Stimulated activated naive B cell treated with anti-CD40 and anti-IgM and Interleukin-4, amounts not matched to agents 10 μg/mL and 1 μg/mL and 100 μg/mL, for 72 hours (primary cell): ENCODE measurements at regions not wholly inside any gene's neighbourhood (a gene's known extent, or its start where the extent isn't known, plus 50 kb on each side); places are given as distances from the start of the nearest gene placed in this dataset.
"Not testable (repeated sequence)": the region's sequence is repeated elsewhere in the genome, so short reads cannot be mapped to it uniquely, and the experiment has no call there.

Source experiments
- ATAC-seq, 2 donors: fragments of 150-1000 bp; cut with Tn5 transposase; replicated peaks; 2 replicates each; pipeline ENCODE4 v1.10.0; 2021; ENCODE audit warnings: moderate library complexity in 1 of 2
- DNase-seq: peaks from one replicate; pipeline ENCODE4 v3.0.0; 2021
- H3K27ac Mint-ChIP-seq: one replicate; pipeline ENCODE4 v1.8.0; 2022; ENCODE audit warnings: mild to moderate bottlenecking, mixed read lengths
- H3K27me3 Mint-ChIP-seq, 2 donors: one replicate each; pipeline ENCODE4 v1.8.0; 2022; ENCODE audit warnings: mixed read lengths in 2 of 2
- H3K36me3 Mint-ChIP-seq, 2 donors: one replicate each; pipeline ENCODE4 v1.8.0; 2022; ENCODE audit warnings: mixed read lengths in 2 of 2, mild to moderate bottlenecking in 1 of 2
- H3K4me1 Mint-ChIP-seq, 2 donors: one replicate each; pipeline ENCODE4 v1.8.0; 2022; ENCODE audit warnings: mixed read lengths in 2 of 2, mild to moderate bottlenecking in 1 of 2
- H3K4me3 Mint-ChIP-seq, 2 donors: one replicate each; pipeline ENCODE4 v1.8.0; 2022; ENCODE audit warnings: mild to moderate bottlenecking in 2 of 2, mixed read lengths in 2 of 2, moderate library complexity in 1 of 2
- H3K9me3 Mint-ChIP-seq, 2 donors: one replicate each; pipeline ENCODE4 v1.8.0; 2022; ENCODE audit warnings: mixed read lengths in 2 of 2, mild to moderate bottlenecking in 1 of 2

- peaks cover 15% of the 10 kb centered on the region in 2 donors for H3K27me3 Mint-ChIP-seq
- H3K4me3 Mint-ChIP-seq = no peak overlapping the region
- DNase-seq (no peak), ATAC-seq (no peak)
- no peak overlapping the region for H3K27ac Mint-ChIP-seq
- H3K9me3 Mint-ChIP-seq = peaks cover 0 to 4% of the 10 kb centered on the region in 2 donors
- H3K36me3 Mint-ChIP-seq = no peaks in the 10 kb centered on the region
- H3K4me1 Mint-ChIP-seq = peaks cover 8 to 14% of the 10 kb centered on the region in 2 donors
Measured at GRCh38 chr3:174444391-174444790, 414.7 kb upstream of the NAALADL2 start.

DNA sequence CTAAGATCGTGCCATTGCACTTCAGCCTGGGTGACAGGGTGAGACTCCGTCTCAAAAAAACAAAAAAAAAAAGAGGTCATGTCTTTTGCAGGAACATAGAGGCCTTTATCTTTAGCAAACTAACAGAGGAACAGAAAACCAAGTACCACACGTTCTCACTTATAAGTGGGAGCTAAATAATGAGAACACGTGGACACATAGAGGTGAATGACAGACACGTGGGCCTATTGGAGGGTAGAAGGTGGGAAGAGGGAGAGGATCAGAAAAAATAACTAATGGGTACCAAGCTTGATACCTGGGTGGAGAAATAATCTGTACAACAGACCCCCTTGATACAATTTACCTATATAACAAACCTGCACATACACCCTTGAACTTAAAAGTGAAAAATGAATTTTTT is 401.4 kb upstream of the NAALADL2 start:
- peaks cover 10 to 15% of the 10 kb centered on the region in 2 donors for H3K9me3 Mint-ChIP-seq
- H3K4me3 Mint-ChIP-seq = no peak overlapping the region
- no peak overlapping the region for H3K27ac Mint-ChIP-seq
- no peak for DNase-seq
- no peak for ATAC-seq
- no peaks in the 10 kb centered on the region for H3K36me3 Mint-ChIP-seq
- H3K27me3 Mint-ChIP-seq = no peaks in the 10 kb centered on the region
- H3K4me1 Mint-ChIP-seq = no peaks in the 10 kb centered on the region

GRCh38 chr3:174460831-174461230 is 398.3 kb upstream of the NAALADL2 start:
- ATAC-seq (no peak), DNase-seq (no peak)
- no peak overlapping the region for H3K27ac Mint-ChIP-seq
- H3K27me3 Mint-ChIP-seq = no peaks in the 10 kb centered on the region
- no peaks in the 10 kb centered on the region for H3K36me3 Mint-ChIP-seq
- H3K9me3 Mint-ChIP-seq = peaks cover 8 to 9% of the 10 kb centered on the region in 2 donors
- no peak overlapping the region for H3K4me3 Mint-ChIP-seq
- no peaks in the 10 kb centered on the region for H3K4me1 Mint-ChIP-seq

DNA sequence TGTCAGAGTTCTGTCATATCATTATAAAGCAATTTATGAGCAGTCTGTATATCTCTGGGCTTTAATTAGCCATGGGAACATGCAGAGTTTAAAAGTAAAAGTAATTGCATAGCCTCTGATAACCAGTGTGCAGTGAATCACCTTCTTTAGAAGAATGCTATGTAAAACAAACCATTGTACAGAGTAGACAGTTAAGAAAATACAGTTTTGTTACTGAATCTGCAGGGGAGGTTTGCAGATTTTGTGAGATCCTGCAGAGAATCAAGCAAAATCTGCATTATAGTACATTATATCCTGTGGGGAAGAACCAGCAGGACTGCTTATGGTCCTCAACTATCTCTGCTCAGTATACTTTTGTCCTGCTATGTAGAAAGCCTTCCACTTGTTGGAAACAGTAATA is 396.2 kb upstream of the NAALADL2 start:
- H3K4me3 Mint-ChIP-seq = no peak overlapping the region
- H3K4me1 Mint-ChIP-seq = no peaks in the 10 kb centered on the region
- no peaks in the 10 kb centered on the region for H3K36me3 Mint-ChIP-seq
- H3K27me3 Mint-ChIP-seq = no peaks in the 10 kb centered on the region
- no peaks in the 10 kb centered on the region for H3K9me3 Mint-ChIP-seq
- H3K27ac Mint-ChIP-seq = no peak overlapping the region
- DNase-seq (no peak), ATAC-seq (no peak)

DNA sequence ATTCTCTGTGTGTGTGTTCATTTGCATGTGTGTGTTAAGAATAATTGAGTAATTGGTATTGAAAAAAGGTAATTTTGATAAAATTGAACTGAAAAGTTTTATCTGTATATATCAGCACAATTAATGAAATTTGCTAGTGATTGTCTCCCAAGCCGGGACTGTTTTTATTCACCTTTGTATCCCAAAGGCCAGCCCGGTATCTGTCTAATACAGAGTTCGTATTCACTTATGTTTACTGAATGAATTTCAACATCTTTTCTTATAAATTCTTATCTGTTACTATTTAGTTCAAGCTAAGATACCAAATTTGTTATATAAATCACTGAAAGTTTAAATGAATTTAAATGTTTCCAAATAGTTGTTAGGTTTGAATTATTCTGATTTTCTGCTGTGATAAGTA is 394.0 kb upstream of the NAALADL2 start:
- Mint-ChIP-seq H3K36me3 (no peaks in the 10 kb centered on the region), H3K4me3 (no peak overlapping the region), H3K4me1 (no peaks in the 10 kb centered on the region), H3K27ac (no peak overlapping the region), H3K27me3 (no peaks in the 10 kb centered on the region), H3K9me3 (no peaks in the 10 kb centered on the region)
- ATAC-seq (no peak), DNase-seq (no peak)

GRCh38 chr3:174466471-174467054 is 392.6 kb upstream of the NAALADL2 start:
- no peaks in the 10 kb centered on the region for H3K4me1 Mint-ChIP-seq
- no peak overlapping the region for H3K27ac Mint-ChIP-seq
- H3K4me3 Mint-ChIP-seq = no peak overlapping the region
- DNase-seq = no peak
- H3K9me3 Mint-ChIP-seq = no peaks in the 10 kb centered on the region
- no peak for ATAC-seq
- H3K36me3 Mint-ChIP-seq = no peaks in the 10 kb centered on the region
- H3K27me3 Mint-ChIP-seq = no peaks in the 10 kb centered on the region

- Mint-ChIP-seq H3K4me3 (no peak overlapping the region), H3K36me3 (no peaks in the 10 kb centered on the region), H3K27me3 (no peaks in the 10 kb centered on the region), H3K9me3 (no peaks in the 10 kb centered on the region), H3K4me1 (peaks cover 0 to 8% of the 10 kb centered on the region in 2 donors), H3K27ac (no peak overlapping the region)
- DNase-seq = no peak
- ATAC-seq = no peak
Measured at GRCh38 chr3:174477491-174477890, 381.6 kb upstream of the NAALADL2 start.

- H3K27me3 Mint-ChIP-seq = no peaks in the 10 kb centered on the region
- H3K9me3 Mint-ChIP-seq = peaks cover 0 to 1% of the 10 kb centered on the region in 2 donors
- ATAC-seq (no peak), DNase-seq (no peak)
- no peak overlapping the region for H3K4me3 Mint-ChIP-seq
- no peaks in the 10 kb centered on the region for H3K4me1 Mint-ChIP-seq
- no peaks in the 10 kb centered on the region for H3K36me3 Mint-ChIP-seq
- H3K27ac Mint-ChIP-seq = no peak overlapping the region
Measured at GRCh38 chr3:174480767-174481166, 378.4 kb upstream of the NAALADL2 start.

- Mint-ChIP-seq H3K27me3 (no peaks in the 10 kb centered on the region), H3K36me3 (no peaks in the 10 kb centered on the region), H3K9me3 (peaks cover 0 to 1% of the 10 kb centered on the region in 2 donors), H3K4me3 (no peak overlapping the region), H3K27ac (no peak overlapping the region), H3K4me1 (no peaks in the 10 kb centered on the region)
- DNase-seq (no peak), ATAC-seq (no peak)
Measured at GRCh38 chr3:174482541-174482940, 376.6 kb upstream of the NAALADL2 start.

DNA sequence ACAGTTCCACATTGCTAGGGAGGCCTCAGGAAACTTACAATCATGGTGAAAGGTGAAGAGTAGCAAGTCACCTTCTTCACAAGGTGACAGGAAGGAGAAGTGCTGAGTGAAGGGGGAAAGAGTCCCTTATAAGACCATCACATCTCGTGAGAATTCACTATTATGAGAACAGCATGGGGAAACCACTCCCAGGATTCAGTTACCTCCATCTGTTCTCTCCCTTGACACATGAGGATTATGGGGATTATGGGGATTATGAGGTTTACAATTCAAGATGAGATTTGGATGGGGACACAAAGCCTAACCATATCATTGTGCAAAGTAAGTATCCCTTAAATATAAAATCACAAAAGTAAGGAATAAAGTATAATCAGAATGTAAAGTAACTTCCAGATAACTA is 375.9 kb upstream of the NAALADL2 start:
- H3K9me3 Mint-ChIP-seq = peaks cover 0 to 1% of the 10 kb centered on the region in 2 donors
- H3K27me3 Mint-ChIP-seq = no peaks in the 10 kb centered on the region
- no peak overlapping the region for H3K4me3 Mint-ChIP-seq
- DNase-seq (no peak), ATAC-seq (no peak)
- no peaks in the 10 kb centered on the region for H3K36me3 Mint-ChIP-seq
- no peak overlapping the region for H3K27ac Mint-ChIP-seq
- H3K4me1 Mint-ChIP-seq = no peaks in the 10 kb centered on the region

DNA sequence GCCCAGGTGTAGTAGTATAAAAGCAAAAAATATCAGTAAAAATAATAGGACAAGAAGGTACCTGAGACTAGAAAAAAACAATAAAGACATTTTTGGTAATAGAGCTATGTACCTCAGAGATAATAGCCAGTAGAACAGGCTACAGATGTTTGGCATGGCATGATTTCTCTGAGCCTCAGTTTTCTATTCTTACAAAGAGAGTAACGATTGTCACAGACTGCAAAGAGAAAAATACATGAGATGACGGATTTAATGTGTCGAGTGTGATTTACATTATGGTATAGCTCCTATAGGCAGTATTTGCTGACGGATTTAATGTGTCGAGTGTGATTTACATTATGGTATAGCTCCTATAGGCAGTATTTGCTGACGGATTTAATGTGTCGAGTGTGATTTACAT is 375.3 kb upstream of the NAALADL2 start:
- H3K4me1 Mint-ChIP-seq, H3K27me3 Mint-ChIP-seq, DNase-seq, ATAC-seq, H3K9me3 Mint-ChIP-seq, H3K27ac Mint-ChIP-seq, H3K36me3 Mint-ChIP-seq, H3K4me3 Mint-ChIP-seq: not testable (repeated sequence)

DNA sequence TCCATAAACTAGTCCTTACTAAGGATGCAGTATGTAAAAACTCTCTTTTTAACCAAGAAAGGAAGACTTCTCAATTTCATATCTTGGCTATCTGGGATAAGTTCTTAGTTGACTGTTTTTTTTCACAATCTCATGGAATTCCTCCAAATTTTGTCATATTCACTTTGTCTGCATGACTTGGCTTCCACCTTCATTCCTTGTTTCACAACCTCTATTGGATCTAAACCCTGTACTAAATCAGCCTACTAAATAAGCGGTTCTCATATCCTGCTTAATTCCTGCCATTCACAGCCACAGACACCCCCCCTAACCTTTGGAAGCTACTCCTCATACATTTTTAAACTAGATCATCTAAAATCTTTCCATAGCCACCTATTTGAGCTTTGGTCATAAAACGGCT is 370.6 kb upstream of the NAALADL2 start:
- ATAC-seq (no peak), DNase-seq (no peak)
- Mint-ChIP-seq H3K4me3 (no peak overlapping the region), H3K9me3 (peaks cover 4 to 5% of the 10 kb centered on the region in 2 donors), H3K4me1 (peaks cover 0 to 5% of the 10 kb centered on the region in 2 donors), H3K36me3 (no peaks in the 10 kb centered on the region), H3K27ac (no peak overlapping the region), H3K27me3 (no peaks in the 10 kb centered on the region)

GRCh38 chr3:174495311-174495710 is 363.8 kb upstream of the NAALADL2 start:
- Mint-ChIP-seq H3K9me3 (peaks cover 0 to under 1% of the 10 kb centered on the region in 2 donors), H3K4me1 (peaks cover 0 to 3% of the 10 kb centered on the region in 2 donors), H3K4me3 (no peak overlapping the region), H3K36me3 (no peaks in the 10 kb centered on the region), H3K27ac (no peak overlapping the region), H3K27me3 (no peaks in the 10 kb centered on the region)
- ATAC-seq = no peak
- DNase-seq = no peak

DNA sequence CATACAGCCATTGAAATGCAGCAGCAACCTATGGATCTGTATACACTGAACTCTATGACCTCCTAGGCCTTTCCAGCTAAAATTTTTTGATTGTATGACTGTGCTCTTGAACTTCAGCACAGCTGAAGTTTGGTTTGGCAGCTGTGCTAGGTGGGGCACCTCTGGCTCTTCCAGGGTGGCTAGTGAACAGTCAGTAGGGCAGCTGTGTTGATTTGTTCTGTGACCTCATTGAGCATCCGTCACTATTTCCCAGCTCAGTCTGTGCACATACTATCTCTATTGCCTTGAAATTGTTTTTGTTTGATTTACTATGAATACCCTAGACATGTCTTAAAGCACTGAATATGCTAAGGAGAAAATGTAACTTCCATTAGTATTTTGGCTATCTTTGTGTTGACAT is 363.2 kb upstream of the NAALADL2 start:
- Mint-ChIP-seq H3K4me3 (no peak overlapping the region), H3K27ac (no peak overlapping the region), H3K27me3 (no peaks in the 10 kb centered on the region), H3K36me3 (no peaks in the 10 kb centered on the region), H3K9me3 (no peaks in the 10 kb centered on the region), H3K4me1 (no peaks in the 10 kb centered on the region)
- no peak for ATAC-seq
- no peak for DNase-seq

DNA sequence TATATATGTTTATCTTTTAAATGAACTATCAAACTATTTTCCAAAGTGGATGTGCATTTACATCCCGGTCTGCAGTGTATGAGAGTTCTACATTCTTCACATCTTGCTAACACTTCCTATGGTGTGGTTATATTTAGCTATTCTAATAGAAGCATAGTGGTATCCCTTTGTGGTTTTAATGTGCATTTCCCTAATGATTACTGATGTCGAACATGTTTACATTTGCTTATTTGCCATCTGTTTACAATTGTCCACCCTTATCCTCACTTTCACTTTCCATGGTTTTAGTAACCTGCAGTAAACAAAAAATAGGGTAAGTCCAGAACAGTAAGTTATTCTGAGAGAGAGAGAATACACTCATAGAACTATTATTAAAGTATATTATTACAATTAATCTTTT is 360.5 kb upstream of the NAALADL2 start:
- no peak overlapping the region for H3K27ac Mint-ChIP-seq
- DNase-seq (no peak), ATAC-seq (no peak)
- no peaks in the 10 kb centered on the region for H3K4me1 Mint-ChIP-seq
- no peaks in the 10 kb centered on the region for H3K9me3 Mint-ChIP-seq
- H3K27me3 Mint-ChIP-seq = no peaks in the 10 kb centered on the region
- H3K36me3 Mint-ChIP-seq = no peaks in the 10 kb centered on the region
- H3K4me3 Mint-ChIP-seq = no peak overlapping the region

- no peak overlapping the region for H3K27ac Mint-ChIP-seq
- no peaks in the 10 kb centered on the region for H3K36me3 Mint-ChIP-seq
- DNase-seq (no peak), ATAC-seq (no peak)
- no peaks in the 10 kb centered on the region for H3K4me1 Mint-ChIP-seq
- H3K27me3 Mint-ChIP-seq = no peaks in the 10 kb centered on the region
- no peaks in the 10 kb centered on the region for H3K9me3 Mint-ChIP-seq
- no peak overlapping the region for H3K4me3 Mint-ChIP-seq
Measured at GRCh38 chr3:174505266-174505665, 353.9 kb upstream of the NAALADL2 start.
